Progenitor cell of endocrine pancreas (in vitro differentiated cells): ENCODE measurements at regions not wholly inside any gene's neighbourhood (a gene's known extent, or its start where the extent isn't known, plus 50 kb on each side); places are given as distances from the start of the nearest gene placed in this dataset.

Experiments
- DNase-seq: peaks from one replicate; pipeline ENCODE4 v3.0.0; 2021; ENCODE audit warnings: low spot score; ENCODE audit not compliant: unreplicated experiment
- H3K27ac Mint-ChIP-seq: 2 replicates; pipeline ENCODE4 v1.8.0; 2021; ENCODE audit warnings: mild to moderate bottlenecking, moderate library complexity, mixed read lengths
- H3K27me3 Mint-ChIP-seq: 2 replicates; pipeline ENCODE4 v1.8.0; 2021; ENCODE audit warnings: mixed read lengths
- H3K36me3 Mint-ChIP-seq: 2 replicates; pipeline ENCODE4 v1.8.0; 2022; ENCODE audit warnings: mixed read lengths; ENCODE audit not compliant: insufficient read depth
- H3K4me1 Mint-ChIP-seq: 2 replicates; pipeline ENCODE4 v1.8.0; 2021; ENCODE audit warnings: low read depth, mixed read lengths
- H3K4me3 Mint-ChIP-seq: 2 replicates; pipeline ENCODE4 v1.8.0; 2021; ENCODE audit warnings: low read depth, mild to moderate bottlenecking, moderate library complexity, mixed read lengths
- H3K9me3 Mint-ChIP-seq: 2 replicates; pipeline ENCODE4 v1.8.0; 2021; ENCODE audit warnings: low read depth, mixed read lengths
- TF ChIP-seq, protein P1 (sequence below): fragments of 200-600 bp; sonication (generic); IDR thresholded peaks from one replicate; pipeline ENCODE4 v1.5.0; 2021; ENCODE audit warnings: antibody characterized with exemption, mild to moderate bottlenecking; ENCODE audit not compliant: unreplicated experiment

DNA sequence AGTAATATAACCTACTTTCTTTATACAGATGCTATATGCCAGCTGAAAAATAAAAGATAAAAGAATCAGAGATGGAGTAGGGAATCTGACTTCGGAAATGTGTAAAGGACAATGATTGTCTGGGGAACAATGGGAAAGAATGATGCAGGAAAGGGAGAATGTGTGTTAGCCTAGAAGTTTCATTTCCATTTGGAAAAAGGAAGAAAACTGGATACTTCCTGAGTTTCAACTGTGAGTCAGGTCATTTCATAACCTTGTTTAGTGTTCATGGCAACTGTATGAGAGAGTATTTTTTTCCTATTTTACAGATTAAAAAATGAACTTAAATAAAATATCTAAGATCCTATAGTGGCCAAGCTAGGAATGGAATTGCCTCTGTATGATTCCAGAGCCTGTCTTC lies 261.3 kb upstream of the NECTIN3 start:
- H3K4me3 Mint-ChIP-seq, result no peak overlapping the region
- H3K4me1 Mint-ChIP-seq, result peaks cover 41% of the 10 kb centered on the region
- no peaks in the 10 kb centered on the region for H3K9me3 Mint-ChIP-seq
- H3K36me3 Mint-ChIP-seq, result no peaks in the 10 kb centered on the region
- H3K27me3 Mint-ChIP-seq, result no peaks in the 10 kb centered on the region
- TF ChIP-seq, protein P1, sequence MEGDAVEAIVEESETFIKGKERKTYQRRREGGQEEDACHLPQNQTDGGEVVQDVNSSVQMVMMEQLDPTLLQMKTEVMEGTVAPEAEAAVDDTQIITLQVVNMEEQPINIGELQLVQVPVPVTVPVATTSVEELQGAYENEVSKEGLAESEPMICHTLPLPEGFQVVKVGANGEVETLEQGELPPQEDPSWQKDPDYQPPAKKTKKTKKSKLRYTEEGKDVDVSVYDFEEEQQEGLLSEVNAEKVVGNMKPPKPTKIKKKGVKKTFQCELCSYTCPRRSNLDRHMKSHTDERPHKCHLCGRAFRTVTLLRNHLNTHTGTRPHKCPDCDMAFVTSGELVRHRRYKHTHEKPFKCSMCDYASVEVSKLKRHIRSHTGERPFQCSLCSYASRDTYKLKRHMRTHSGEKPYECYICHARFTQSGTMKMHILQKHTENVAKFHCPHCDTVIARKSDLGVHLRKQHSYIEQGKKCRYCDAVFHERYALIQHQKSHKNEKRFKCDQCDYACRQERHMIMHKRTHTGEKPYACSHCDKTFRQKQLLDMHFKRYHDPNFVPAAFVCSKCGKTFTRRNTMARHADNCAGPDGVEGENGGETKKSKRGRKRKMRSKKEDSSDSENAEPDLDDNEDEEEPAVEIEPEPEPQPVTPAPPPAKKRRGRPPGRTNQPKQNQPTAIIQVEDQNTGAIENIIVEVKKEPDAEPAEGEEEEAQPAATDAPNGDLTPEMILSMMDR, result no peak
- no peak for DNase-seq
- H3K27ac Mint-ChIP-seq, result no peak overlapping the region

DNA sequence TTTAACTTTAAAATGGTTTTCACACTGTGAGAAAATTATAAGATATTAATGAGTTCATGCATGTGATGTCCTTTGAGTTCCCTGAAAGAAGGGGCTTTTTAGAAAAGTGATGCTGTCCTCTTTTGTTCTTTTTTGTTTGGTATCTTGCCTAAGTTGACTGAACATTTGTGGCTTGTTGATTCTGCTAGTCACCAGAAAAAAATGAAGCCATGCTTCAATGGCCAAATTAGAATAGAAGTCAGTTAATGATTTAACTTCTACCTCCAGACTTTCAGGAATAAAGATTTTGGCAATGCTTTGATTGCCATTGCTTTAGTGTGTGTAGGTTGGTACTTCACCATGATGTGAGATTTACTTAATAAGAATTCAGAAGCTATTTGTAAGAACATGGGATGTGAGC lies 260.6 kb upstream of the NECTIN3 start:
- no peaks in the 10 kb centered on the region for H3K9me3 Mint-ChIP-seq
- no peak overlapping the region for H3K27ac Mint-ChIP-seq
- TF ChIP-seq, protein P1, result no peak
- no peaks in the 10 kb centered on the region for H3K27me3 Mint-ChIP-seq
- H3K4me1 Mint-ChIP-seq, result peaks cover 42% of the 10 kb centered on the region
- no peak for DNase-seq
- no peaks in the 10 kb centered on the region for H3K36me3 Mint-ChIP-seq
- no peak overlapping the region for H3K4me3 Mint-ChIP-seq

DNA sequence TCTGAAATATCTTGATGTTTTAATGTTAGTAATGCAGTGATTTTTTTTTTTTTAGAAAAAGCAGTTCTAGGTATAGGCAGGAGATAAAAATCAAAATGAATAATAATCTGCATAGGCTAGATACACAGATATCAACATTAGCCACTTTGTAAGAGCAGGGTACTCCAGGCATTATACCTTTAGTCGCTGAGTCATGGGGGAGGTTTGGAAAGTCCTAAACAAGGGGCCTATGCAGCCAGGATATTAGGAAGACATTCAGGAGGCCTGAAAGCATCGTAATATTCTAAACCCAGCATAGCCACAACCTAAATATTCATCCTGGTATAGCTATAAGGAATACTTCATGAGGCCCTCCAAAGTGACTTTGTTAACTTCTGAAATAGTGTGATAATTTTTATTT lies 258.1 kb upstream of the NECTIN3 start:
- DNase-seq, result no peak
- Mint-ChIP-seq H3K36me3 (no peaks in the 10 kb centered on the region), H3K27me3 (no peaks in the 10 kb centered on the region), H3K9me3 (no peaks in the 10 kb centered on the region), H3K4me3 (no peak overlapping the region), H3K4me1 (peaks cover 42% of the 10 kb centered on the region), H3K27ac (no peak overlapping the region)
- TF ChIP-seq, protein P1, result no peak

DNA sequence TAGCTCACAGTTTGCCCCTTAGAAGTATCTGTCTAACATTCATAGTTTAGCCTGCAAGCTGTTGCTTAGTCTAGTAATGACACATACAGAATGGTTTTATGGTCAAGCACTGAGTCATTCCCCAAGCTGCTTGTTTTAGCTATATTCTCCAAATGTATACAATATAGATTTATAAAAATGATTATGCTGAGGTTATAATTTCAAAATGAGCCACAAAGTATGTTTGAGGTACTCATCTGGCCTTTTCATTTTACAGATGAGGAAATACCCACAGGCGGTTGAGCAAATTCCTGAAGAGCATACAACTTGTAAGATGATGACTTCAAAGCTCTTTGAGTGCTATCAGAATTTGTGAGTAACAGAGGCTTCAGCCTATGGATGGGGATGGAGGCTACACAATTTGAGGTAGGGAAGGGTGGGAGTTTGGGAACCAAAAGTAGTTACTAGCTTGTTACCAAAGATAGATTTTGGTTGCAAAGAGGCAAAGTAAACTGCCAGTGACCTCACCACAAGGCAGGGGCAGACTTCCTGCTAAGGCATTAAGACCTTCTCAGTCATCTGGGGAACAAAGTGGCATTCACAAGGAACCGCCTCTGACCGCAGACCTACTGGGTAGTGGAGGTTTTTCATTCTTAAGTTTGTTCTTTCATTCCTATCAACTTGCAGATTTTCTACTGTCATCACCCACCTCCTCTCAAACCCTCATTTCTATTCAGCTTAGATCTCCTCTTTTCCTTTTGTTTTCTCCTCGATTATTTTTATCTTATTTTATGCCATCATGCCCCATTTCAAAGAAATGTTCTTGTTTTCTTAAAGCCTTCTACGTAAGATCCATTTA lies 257.2 kb upstream of the NECTIN3 start:
- no peaks in the 10 kb centered on the region for H3K27me3 Mint-ChIP-seq
- peak overlapping the region; percentile 49 for H3K27ac Mint-ChIP-seq
- no peaks in the 10 kb centered on the region for H3K9me3 Mint-ChIP-seq
- H3K36me3 Mint-ChIP-seq, result no peaks in the 10 kb centered on the region
- TF ChIP-seq, protein P1, result no peak
- H3K4me1 Mint-ChIP-seq, result peaks cover 42% of the 10 kb centered on the region
- H3K4me3 Mint-ChIP-seq, result no peak overlapping the region
- no peak for DNase-seq

DNA sequence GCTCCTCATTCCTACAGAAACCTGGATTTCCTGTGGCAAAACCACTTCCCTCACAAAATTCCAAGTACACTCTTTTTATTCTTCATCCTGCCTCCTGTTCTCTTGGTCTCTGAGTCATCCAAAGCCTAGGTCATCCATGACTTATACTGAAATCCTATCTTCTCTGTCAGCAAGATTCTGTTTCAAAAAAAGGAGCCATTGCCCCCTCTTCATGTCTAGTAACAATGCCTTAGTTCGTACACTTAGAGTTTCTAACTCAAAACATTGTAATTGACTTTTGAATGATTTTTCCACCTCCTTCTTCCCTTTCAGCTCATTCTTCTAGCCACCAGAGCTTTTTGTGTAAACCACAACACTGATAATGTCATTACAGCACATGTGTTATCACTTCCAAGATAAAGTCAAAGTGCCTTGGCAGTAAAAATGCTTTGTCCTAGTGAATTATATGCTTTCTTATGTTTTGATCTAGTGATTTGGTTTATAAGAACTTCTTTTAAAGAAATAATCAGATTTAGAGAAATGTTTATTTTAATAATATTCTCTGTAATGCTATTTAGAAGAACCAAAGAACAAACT lies 256.5 kb upstream of the NECTIN3 start:
- Mint-ChIP-seq H3K4me3 (no peak overlapping the region), H3K9me3 (peaks cover 3% of the 10 kb centered on the region), H3K36me3 (peaks cover 2% of the 10 kb centered on the region), H3K27ac (peak overlapping the region; percentile 49), H3K4me1 (peaks cover 42% of the 10 kb centered on the region), H3K27me3 (no peaks in the 10 kb centered on the region)
- DNase-seq, result no peak
- TF ChIP-seq, protein P1, result no peak
